ENCODE measurements at regions not wholly inside any gene's neighbourhood (a gene's known extent, or its start where the extent isn't known, plus 50 kb on each side); places are given as distances from the start of the nearest gene placed in this dataset.

DNA sequence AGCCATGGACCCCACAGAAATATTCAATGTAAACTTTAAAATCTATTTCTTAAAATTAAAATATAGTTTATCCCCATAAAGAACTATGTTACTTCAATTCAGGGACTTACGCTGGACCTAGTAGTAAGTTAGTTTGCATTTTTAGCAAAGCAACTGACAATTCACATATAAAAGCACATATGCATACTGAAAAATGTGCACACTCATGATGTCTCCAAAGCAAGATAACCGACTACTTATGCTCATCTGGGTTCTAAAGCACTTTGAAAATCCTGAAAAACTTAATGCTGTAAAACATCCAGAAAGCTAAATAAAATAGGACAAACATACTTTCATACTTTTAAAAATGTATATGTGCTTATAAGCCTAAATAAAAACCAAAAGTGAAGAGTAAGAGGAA lies 264.4 kb upstream of the GAS1 start:
- Histone ChIP-seq H3K56ac (ENCODE audit: insufficient read length, low read depth, low read length) (no peak overlapping the region), H3T11ph (ENCODE audit: low read length) (no peak overlapping the region), H4K91ac (ENCODE audit: insufficient read length, low read depth, low read length) (no peak overlapping the region), H2BK15ac (ENCODE audit: low read depth, low read length) (no peak overlapping the region), H2AFZ (ENCODE audit: low read length) (no peak overlapping the region), H3K14ac (ENCODE audit: insufficient read depth, low read length) (no peak overlapping the region), H4K8ac (replicated peaks; ENCODE audit: insufficient read length, low read depth, low read length) (no peak overlapping the region), H2BK5ac (ENCODE audit: insufficient read length, low read length) (no peak overlapping the region), H3K18ac (ENCODE audit: insufficient read length, low read depth, low read length) (no peak overlapping the region), H2BK120ac (ENCODE audit: low read depth, low read length, poor library complexity, severe bottlenecking) (no peak overlapping the region), H3K4me1 (ENCODE audit: insufficient read depth, low read length) (no peaks in the 10 kb centered on the region; the same call in none of the 2 replicates), H3K23me2 (ENCODE audit: insufficient read length, low read depth, low read length, poor library complexity, severe bottlenecking) (no peaks in the 10 kb centered on the region), H3K9ac (ENCODE audit: extremely low read depth, insufficient read length, low read length) (no peak overlapping the region), H4K5ac (ENCODE audit: insufficient read length, low read depth, low read length) (no peak overlapping the region), H3K27me3 (ENCODE audit: insufficient read depth, low read length) (no peaks in the 10 kb centered on the region), H3K4me2 (ENCODE audit: insufficient read depth, insufficient read length, low read length) (no peak overlapping the region), H2AK5ac (ENCODE audit: insufficient read length, low read length) (no peak overlapping the region), H3K4ac (ENCODE audit: low read depth, low read length) (no peak overlapping the region), H3K79me2 (ENCODE audit: insufficient read depth, low read length) (no peaks in the 10 kb centered on the region), H3K79me1 (ENCODE audit: insufficient read depth, low read depth, low read length, poor library complexity, severe bottlenecking) (no peaks in the 10 kb centered on the region), H2BK12ac (ENCODE audit: insufficient read length, low read depth, low read length) (no peak overlapping the region), H3K27ac (ENCODE audit: insufficient read length, low read depth, low read length) (no peak overlapping the region), H3K23ac (ENCODE audit: insufficient read length, low read depth, low read length) (no peak overlapping the region), H2BK20ac (ENCODE audit: low read depth, low read length, poor library complexity, severe bottlenecking) (no peak overlapping the region), H4K20me1 (ENCODE audit: control insufficient read depth, insufficient read depth, insufficient read length) (no peaks in the 10 kb centered on the region), H3K9me3 (ENCODE audit: control insufficient read depth, low read depth, low read length) (no peaks in the 10 kb centered on the region)
- Mint-ChIP-seq H3K27ac (no peak overlapping the region), H3K36me3 (ENCODE audit: insufficient read depth in 1 of 3, low read depth in 3 of 3) (no peaks in the 10 kb centered on the region), H3K4me1 (peaks cover 4 to 26% of the 10 kb centered on the region in 2 experiments), H3K4me3 (no peak overlapping the region), H3K9me3 (no peaks in the 10 kb centered on the region), H3K27me3 (ENCODE audit: low read depth) (peaks cover 6% of the 10 kb centered on the region; the same call in 1 of the 2 replicates)
- DNase-seq = no peak
- no CpG with 5 or more reads among the region's 2 CpGs for WGBS (ENCODE audit: extremely low coverage, insufficient read length, low lambda C conversion rate)
- TF ChIP-seq CTCF (conservative IDR thresholded peaks at IDR 0.05) = no peak
